Esophagus squamous epithelium (tissue), 4 donors: ENCODE measurements at regions not wholly inside any gene's neighbourhood (a gene's known extent, or its start where the extent isn't known, plus 50 kb on each side); places are given as distances from the start of the nearest gene placed in this dataset.

Experiments used
- POLR2A ChIP-seq, 4 donors: fragments of 450-650 bp; IDR thresholded peaks; one replicate each; pipeline ENCODE4 v1.6.1; 2017; ENCODE audit warnings: antibody characterized with exemption in 4 of 4, mild to moderate bottlenecking in 4 of 4, moderate library complexity in 3 of 4
- TF ChIP-seq, protein P1 (sequence below), 6 experiments: fragments of 450-650 bp in 4 of 6; fragments of 200-600 bp in 2 of 6; sonication (generic) in 2 of 6; IDR thresholded peaks; one replicate each; pipeline ENCODE4 v1.5.1; 2016 to 2019; ENCODE audit warnings: antibody characterized with exemption in 6 of 6, mild to moderate bottlenecking in 4 of 6, moderate library complexity in 4 of 6

DNA sequence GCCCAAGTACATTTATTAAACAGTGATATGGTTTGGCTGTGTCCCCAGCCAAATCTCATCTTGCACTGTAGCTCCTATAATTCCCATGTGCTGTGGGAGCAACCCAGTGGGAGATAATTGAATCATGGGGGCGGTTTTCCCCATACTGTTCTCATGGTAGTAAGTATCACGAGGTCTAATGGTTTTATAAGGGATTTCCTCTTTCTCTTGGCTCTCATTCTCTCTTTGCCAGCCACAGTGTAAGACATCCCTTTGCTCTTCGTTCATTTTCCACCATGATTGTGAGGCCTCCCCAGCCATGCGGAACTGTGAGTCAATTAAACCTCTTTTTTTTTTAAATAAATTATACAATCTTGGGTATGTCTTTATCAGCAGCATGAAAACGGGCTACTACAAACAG lies 228.0 kb upstream of the TP63 start:
- TF ChIP-seq, protein P1, sequence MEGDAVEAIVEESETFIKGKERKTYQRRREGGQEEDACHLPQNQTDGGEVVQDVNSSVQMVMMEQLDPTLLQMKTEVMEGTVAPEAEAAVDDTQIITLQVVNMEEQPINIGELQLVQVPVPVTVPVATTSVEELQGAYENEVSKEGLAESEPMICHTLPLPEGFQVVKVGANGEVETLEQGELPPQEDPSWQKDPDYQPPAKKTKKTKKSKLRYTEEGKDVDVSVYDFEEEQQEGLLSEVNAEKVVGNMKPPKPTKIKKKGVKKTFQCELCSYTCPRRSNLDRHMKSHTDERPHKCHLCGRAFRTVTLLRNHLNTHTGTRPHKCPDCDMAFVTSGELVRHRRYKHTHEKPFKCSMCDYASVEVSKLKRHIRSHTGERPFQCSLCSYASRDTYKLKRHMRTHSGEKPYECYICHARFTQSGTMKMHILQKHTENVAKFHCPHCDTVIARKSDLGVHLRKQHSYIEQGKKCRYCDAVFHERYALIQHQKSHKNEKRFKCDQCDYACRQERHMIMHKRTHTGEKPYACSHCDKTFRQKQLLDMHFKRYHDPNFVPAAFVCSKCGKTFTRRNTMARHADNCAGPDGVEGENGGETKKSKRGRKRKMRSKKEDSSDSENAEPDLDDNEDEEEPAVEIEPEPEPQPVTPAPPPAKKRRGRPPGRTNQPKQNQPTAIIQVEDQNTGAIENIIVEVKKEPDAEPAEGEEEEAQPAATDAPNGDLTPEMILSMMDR (IDR thresholded peaks at IDR 0.05), result no peak
- no peak for TF ChIP-seq POLR2A (IDR thresholded peaks at IDR 0.05)
